ENCODE measurements at regions not wholly inside any gene's neighbourhood (a gene's known extent, or its start where the extent isn't known, plus 50 kb on each side); places are given as distances from the start of the nearest gene placed in this dataset.
"Not testable (repeated sequence)": the region's sequence is repeated elsewhere in the genome, so short reads cannot be mapped to it uniquely, and the experiment has no call there.

GRCh38 chr2:215740071-215740470 lies 273.3 kb downstream of the MREG start:
- no peak for DNase-seq

GRCh38 chr2:215738351-215738750 lies 275.0 kb downstream of the MREG start:
- no peak for DNase-seq

GRCh38 chr2:215737477-215737876 lies 275.9 kb downstream of the MREG start:
- DNase-seq = no peak

- DNase-seq = no peak
Measured at GRCh38 chr2:215736653-215737290, 276.6 kb downstream of the MREG start.

- no peak for DNase-seq
Measured at GRCh38 chr2:215731108-215731658, 282.2 kb downstream of the MREG start.

- DNase-seq = no peak
Measured at GRCh38 chr2:215729985-215730620, 283.2 kb downstream of the MREG start.

GRCh38 chr2:215728504-215729065 lies 284.8 kb downstream of the MREG start:
- no peak for DNase-seq

- no peak for DNase-seq
Measured at GRCh38 chr2:215727507-215728503, 285.5 kb downstream of the MREG start.

- DNase-seq = no peak
Measured at GRCh38 chr2:215726070-215726469, 287.3 kb downstream of the MREG start.

GRCh38 chr2:215724146-215724545 lies 288.3 kb upstream of the FN1 start:
- DNase-seq = no peak

- no peak for DNase-seq
Measured at GRCh38 chr2:215723631-215724011, 287.8 kb upstream of the FN1 start.

GRCh38 chr2:215722986-215723630 lies 287.2 kb upstream of the FN1 start:
- DNase-seq = no peak

- DNase-seq = no peak
Measured at GRCh38 chr2:215722125-215722524, 286.3 kb upstream of the FN1 start.

- not testable (repeated sequence) for DNase-seq
Measured at GRCh38 chr2:215721515-215721914, 285.6 kb upstream of the FN1 start.

GRCh38 chr2:215718890-215719289 lies 283.0 kb upstream of the FN1 start:
- DNase-seq = no peak

GRCh38 chr2:215718436-215718835 lies 282.6 kb upstream of the FN1 start:
- DNase-seq = no peak

- no peak for DNase-seq
Measured at GRCh38 chr2:215717501-215718381, 281.9 kb upstream of the FN1 start.

- DNase-seq = no peak
Measured at GRCh38 chr2:215716956-215717355, 281.1 kb upstream of the FN1 start.

- DNase-seq = no peak
Measured at GRCh38 chr2:215712871-215713790, 277.3 kb upstream of the FN1 start.

GRCh38 chr2:215712219-215712868 lies 276.5 kb upstream of the FN1 start:
- DNase-seq = no peak

Measured in activated CD4-positive, alpha-beta T cell treated with anti-CD3 and anti-CD28 coated beads, Interleukin-2, amount 50 U/mL, for 16 hours (primary cell).